ENCODE measurements at regions not wholly inside any gene's neighbourhood (a gene's known extent, or its start where the extent isn't known, plus 50 kb on each side); places are given as distances from the start of the nearest gene placed in this dataset.

DNA sequence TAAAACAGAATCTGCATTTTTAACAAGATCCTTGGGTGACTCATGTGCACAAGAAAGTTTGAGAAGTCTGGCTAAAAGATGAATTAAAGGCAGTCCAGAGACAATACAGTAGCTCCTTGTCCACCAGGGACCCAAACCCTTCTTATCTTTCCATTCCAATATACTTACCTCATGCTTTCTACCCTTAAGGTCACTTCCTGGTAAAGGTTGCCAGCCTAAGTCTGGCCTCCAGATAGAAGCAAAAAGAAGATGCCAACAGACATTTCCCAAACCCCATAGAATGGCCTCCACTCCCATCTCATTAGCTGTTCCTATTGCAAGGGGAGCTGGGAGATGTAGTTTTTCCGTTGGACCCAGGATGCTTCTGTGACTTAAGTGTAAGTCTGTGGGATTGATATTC, 101.4 kb upstream of the XYLT1 start:
- TF ChIP-seq, protein P1, sequence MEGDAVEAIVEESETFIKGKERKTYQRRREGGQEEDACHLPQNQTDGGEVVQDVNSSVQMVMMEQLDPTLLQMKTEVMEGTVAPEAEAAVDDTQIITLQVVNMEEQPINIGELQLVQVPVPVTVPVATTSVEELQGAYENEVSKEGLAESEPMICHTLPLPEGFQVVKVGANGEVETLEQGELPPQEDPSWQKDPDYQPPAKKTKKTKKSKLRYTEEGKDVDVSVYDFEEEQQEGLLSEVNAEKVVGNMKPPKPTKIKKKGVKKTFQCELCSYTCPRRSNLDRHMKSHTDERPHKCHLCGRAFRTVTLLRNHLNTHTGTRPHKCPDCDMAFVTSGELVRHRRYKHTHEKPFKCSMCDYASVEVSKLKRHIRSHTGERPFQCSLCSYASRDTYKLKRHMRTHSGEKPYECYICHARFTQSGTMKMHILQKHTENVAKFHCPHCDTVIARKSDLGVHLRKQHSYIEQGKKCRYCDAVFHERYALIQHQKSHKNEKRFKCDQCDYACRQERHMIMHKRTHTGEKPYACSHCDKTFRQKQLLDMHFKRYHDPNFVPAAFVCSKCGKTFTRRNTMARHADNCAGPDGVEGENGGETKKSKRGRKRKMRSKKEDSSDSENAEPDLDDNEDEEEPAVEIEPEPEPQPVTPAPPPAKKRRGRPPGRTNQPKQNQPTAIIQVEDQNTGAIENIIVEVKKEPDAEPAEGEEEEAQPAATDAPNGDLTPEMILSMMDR (IDR thresholded peaks at IDR 0.05) = no peak
- TF ChIP-seq EZH2 (IDR thresholded peaks at IDR 0.05; ENCODE audit: borderline replicate concordance, insufficient read depth, low read depth, low read length, poor library complexity, severe bottlenecking) = no peak
- no peak overlapping the region for H3K4me3 Mint-ChIP-seq

GRCh38 chr16:17571499-17572093, 100.8 kb upstream of the XYLT1 start:
- Histone ChIP-seq H3K4me2 (replicated peaks; ENCODE audit: low read depth, low read length, poor library complexity, severe bottlenecking) (no peak overlapping the region), H3K4me3 (ENCODE audit: control extremely low read depth in 1 of 5, extremely low read depth in 1 of 5, insufficient read depth in 1 of 5, low read depth in 2 of 5, low read length in 4 of 5) (no peak overlapping the region), H2AFZ (ENCODE audit: insufficient read depth, low read depth, low read length, poor library complexity, severe bottlenecking) (no peak overlapping the region), H3K27me3 (replicated peaks in 1 of 4; ENCODE audit: control extremely low read depth in 1 of 4, control insufficient read depth in 3 of 4, insufficient read depth in 4 of 4, low read length in 3 of 4) (peaks cover 0 to 8% (median 2%) of the 10 kb centered on the region in 4 experiments), H3K36me3 (replicated peaks in 1 of 2; ENCODE audit: control extremely low read depth in 1 of 2, control insufficient read depth in 1 of 2, extremely low read depth in 1 of 2, insufficient read depth in 2 of 2, low read length in 1 of 2) (no peaks in the 10 kb centered on the region), H3K79me2 (ENCODE audit: control insufficient read depth, insufficient read depth, low read length) (no peaks in the 10 kb centered on the region), H3K4me1 (ENCODE audit: control insufficient read depth in 2 of 2, insufficient read depth in 2 of 2, low read length in 2 of 2) (no peaks in the 10 kb centered on the region), H3K27ac (ENCODE audit: low read length in 2 of 2) (no peak overlapping the region), H3K9ac (ENCODE audit: low read length) (no peak overlapping the region), H3K9me3 (ENCODE audit: control extremely low read depth in 1 of 3, control insufficient read depth in 2 of 3, insufficient read depth in 1 of 3, low read length in 2 of 3) (no peaks in the 10 kb centered on the region), H4K20me1 (ENCODE audit: control insufficient read depth, insufficient read depth, low read length, poor library complexity, severe bottlenecking) (no peaks in the 10 kb centered on the region)
- Mint-ChIP-seq H3K27ac (no peak overlapping the region), H3K27me3 (peaks cover 12% of the 10 kb centered on the region), H3K4me1 (no peaks in the 10 kb centered on the region), H3K9me3 (ENCODE audit: insufficient read depth) (no peaks in the 10 kb centered on the region), H3K4me3 (no peak overlapping the region)
- ATAC-seq (ENCODE audit: low read depth) (no peak), DNase-seq (no peak)
- intact Hi-C loops (cut with micrococcal nuclease) = no loop called here
- POLR2A ChIA-PET = no interaction called here
- CTCF ChIA-PET = interaction anchor here (0.8 to 1.4 kb wide), 2 partner anchors 8 to 14 kb away, joined by 3 read pairs; no protein-coding TSS in a partner anchor
- 82% methylated on average over 2 of the region's 6 CpGs for WGBS (ENCODE audit: insufficient coverage)
- TF ChIP-seq, protein P1 (IDR thresholded peaks at IDR 0.05) = no peak
- no peak for TF ChIP-seq EZH2 (IDR thresholded peaks at IDR 0.05; ENCODE audit: borderline replicate concordance, insufficient read depth, low read depth, low read length, poor library complexity, severe bottlenecking)

More for the DNA sequence above, 101.4 kb upstream of the XYLT1 start:
- Histone ChIP-seq H3K27ac (ENCODE audit: low read length in 2 of 2) (no peak overlapping the region), H3K4me2 (replicated peaks; ENCODE audit: low read depth, low read length, poor library complexity, severe bottlenecking) (no peak overlapping the region), H3K36me3 (replicated peaks in 1 of 2; ENCODE audit: control extremely low read depth in 1 of 2, control insufficient read depth in 1 of 2, extremely low read depth in 1 of 2, insufficient read depth in 2 of 2, low read length in 1 of 2) (no peaks in the 10 kb centered on the region), H3K4me3 (ENCODE audit: control extremely low read depth in 1 of 5, extremely low read depth in 1 of 5, insufficient read depth in 1 of 5, low read depth in 2 of 5, low read length in 4 of 5) (no peak overlapping the region), H4K20me1 (ENCODE audit: control insufficient read depth, insufficient read depth, low read length, poor library complexity, severe bottlenecking) (no peaks in the 10 kb centered on the region), H3K4me1 (ENCODE audit: control insufficient read depth in 2 of 2, insufficient read depth in 2 of 2, low read length in 2 of 2) (no peaks in the 10 kb centered on the region), H3K27me3 (replicated peaks in 1 of 4; ENCODE audit: control extremely low read depth in 1 of 4, control insufficient read depth in 3 of 4, insufficient read depth in 4 of 4, low read length in 3 of 4) (peaks cover 0 to 8% (median 2%) of the 10 kb centered on the region in 4 experiments), H2AFZ (ENCODE audit: insufficient read depth, low read depth, low read length, poor library complexity, severe bottlenecking) (no peak overlapping the region), H3K9me3 (ENCODE audit: control extremely low read depth in 1 of 3, control insufficient read depth in 2 of 3, insufficient read depth in 1 of 3, low read length in 2 of 3) (no peaks in the 10 kb centered on the region), H3K9ac (ENCODE audit: low read length) (no peak overlapping the region), H3K79me2 (ENCODE audit: control insufficient read depth, insufficient read depth, low read length) (no peaks in the 10 kb centered on the region)
- POLR2A ChIA-PET = no interaction called here
- Mint-ChIP-seq H3K27me3 (peaks cover 9% of the 10 kb centered on the region), H3K4me1 (no peaks in the 10 kb centered on the region), H3K9me3 (ENCODE audit: insufficient read depth) (no peaks in the 10 kb centered on the region), H3K27ac (no peak overlapping the region)
- ATAC-seq (ENCODE audit: low read depth) = no peak
- CTCF ChIA-PET = no interaction called here
- no peak for DNase-seq
- intact Hi-C loops (cut with micrococcal nuclease) = no loop called here
- WGBS (ENCODE audit: insufficient coverage) = no CpG with 5 or more reads among the region's 1 CpG

Measured in B cell (primary cell).